ENCODE measurements at regions not wholly inside any gene's neighbourhood (a gene's known extent, or its start where the extent isn't known, plus 50 kb on each side); places are given as distances from the start of the nearest gene placed in this dataset.

DNA sequence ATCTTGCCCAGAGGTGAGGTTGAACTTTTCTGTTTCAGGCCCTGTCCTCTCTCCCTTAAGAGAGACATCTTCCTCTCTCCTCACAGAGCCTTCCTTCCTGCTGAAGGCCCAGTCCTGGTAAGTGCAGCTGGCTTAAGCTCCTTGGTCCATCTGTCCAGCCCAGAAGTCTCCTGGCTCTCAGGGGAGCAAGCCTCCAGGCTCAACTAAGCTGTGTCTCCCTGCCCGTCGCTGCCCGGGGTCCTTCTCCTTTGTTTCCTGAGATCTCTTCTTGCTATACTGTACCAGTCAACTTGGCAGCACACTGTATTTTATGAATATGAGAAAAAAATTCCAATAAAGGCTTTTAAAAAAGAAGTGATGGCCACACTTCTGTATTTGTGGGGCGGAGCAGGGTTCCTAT, 77.4 kb downstream of the KCNF1 start:
- TF ChIP-seq, protein P1, sequence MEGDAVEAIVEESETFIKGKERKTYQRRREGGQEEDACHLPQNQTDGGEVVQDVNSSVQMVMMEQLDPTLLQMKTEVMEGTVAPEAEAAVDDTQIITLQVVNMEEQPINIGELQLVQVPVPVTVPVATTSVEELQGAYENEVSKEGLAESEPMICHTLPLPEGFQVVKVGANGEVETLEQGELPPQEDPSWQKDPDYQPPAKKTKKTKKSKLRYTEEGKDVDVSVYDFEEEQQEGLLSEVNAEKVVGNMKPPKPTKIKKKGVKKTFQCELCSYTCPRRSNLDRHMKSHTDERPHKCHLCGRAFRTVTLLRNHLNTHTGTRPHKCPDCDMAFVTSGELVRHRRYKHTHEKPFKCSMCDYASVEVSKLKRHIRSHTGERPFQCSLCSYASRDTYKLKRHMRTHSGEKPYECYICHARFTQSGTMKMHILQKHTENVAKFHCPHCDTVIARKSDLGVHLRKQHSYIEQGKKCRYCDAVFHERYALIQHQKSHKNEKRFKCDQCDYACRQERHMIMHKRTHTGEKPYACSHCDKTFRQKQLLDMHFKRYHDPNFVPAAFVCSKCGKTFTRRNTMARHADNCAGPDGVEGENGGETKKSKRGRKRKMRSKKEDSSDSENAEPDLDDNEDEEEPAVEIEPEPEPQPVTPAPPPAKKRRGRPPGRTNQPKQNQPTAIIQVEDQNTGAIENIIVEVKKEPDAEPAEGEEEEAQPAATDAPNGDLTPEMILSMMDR (IDR thresholded peaks at IDR 0.05; ENCODE audit: low read depth, low read length, poor library complexity, severe bottlenecking), result no peak
- no peak for TF ChIP-seq EZH2phosphoT487 (IDR thresholded peaks at IDR 0.05; ENCODE audit: borderline replicate concordance, low read length)
